ENCODE measurements at regions not wholly inside any gene's neighbourhood (a gene's known extent, or its start where the extent isn't known, plus 50 kb on each side); places are given as distances from the start of the nearest gene placed in this dataset.

- no peak overlapping the region for H2BK20ac ChIP-seq (ENCODE audit: low read depth, low read length)
- H3K56ac ChIP-seq (ENCODE audit: extremely low read depth, insufficient read depth, low read length), result no peak overlapping the region
- no peak overlapping the region for H3K4me3 ChIP-seq (ENCODE audit: insufficient read depth, low read depth, low read length)
- no peak overlapping the region for H2AFZ ChIP-seq (replicated peaks; ENCODE audit: low read length, poor library complexity)
- H3K9me3 ChIP-seq (ENCODE audit: control insufficient read depth, insufficient read depth, low read length), result no peaks in the 10 kb centered on the region
- H3K23ac ChIP-seq (ENCODE audit: low read depth, low read length), result no peak overlapping the region
- H3K4me1 ChIP-seq (ENCODE audit: control insufficient read depth, insufficient read depth, low read length), result no peaks in the 10 kb centered on the region
- H2AK5ac ChIP-seq (ENCODE audit: low read depth, low read length), result no peak overlapping the region
- TF ChIP-seq MXI1 (IDR thresholded peaks at IDR 0.05; ENCODE audit: borderline replicate concordance, low read depth, low read length) (no peak), CEBPB (IDR thresholded peaks at IDR 0.05; ENCODE audit: low read depth, low read length) (no peak), FOS (IDR thresholded peaks at IDR 0.05; ENCODE audit: low read depth, low read length) (no peak), NFE2L2 (IDR thresholded peaks at IDR 0.05; ENCODE audit: low read depth, low read length) (no peak), CTCF (conservative IDR thresholded peaks at IDR 0.05; ENCODE audit: low read depth, low read length) (no peak), RCOR1 (IDR thresholded peaks at IDR 0.05; ENCODE audit: insufficient replicate concordance, low read length) (no peak), BHLHE40 (IDR thresholded peaks at IDR 0.05; ENCODE audit: low read depth, low read length) (no peak), USF2 (IDR thresholded peaks at IDR 0.05; ENCODE audit: low read depth, low read length) (no peak), CHD1 (IDR thresholded peaks at IDR 0.05; ENCODE audit: low read depth, low read length) (no peak), POLR2A (IDR thresholded peaks at IDR 0.05; ENCODE audit: low read depth, low read length) (no peak), SMC3 (IDR thresholded peaks at IDR 0.05; ENCODE audit: low read depth, low read length) (no peak), RFX5 (IDR thresholded peaks at IDR 0.05; ENCODE audit: low read depth, low read length) (no peak), MAFK (IDR thresholded peaks at IDR 0.05; ENCODE audit: low read depth, low read length) (no peak)
- no peak overlapping the region for H3K4me2 ChIP-seq (ENCODE audit: low read depth, low read length)
- no peak overlapping the region for H3K4ac ChIP-seq (ENCODE audit: low read depth, low read length)
- no peak overlapping the region for H2AK9ac ChIP-seq (replicated peaks; ENCODE audit: low read depth, low read length, poor library complexity)
- no peak overlapping the region for H2BK5ac ChIP-seq (ENCODE audit: low read depth, low read length, poor library complexity, severe bottlenecking)
- no peak overlapping the region for H3K18ac ChIP-seq (ENCODE audit: low read depth, low read length)
- H3K79me1 ChIP-seq (ENCODE audit: low read depth in 1 of 2, low read length in 2 of 2), result no peaks in the 10 kb centered on the region
- WGBS, 2 experiments (ENCODE audit: extremely low coverage in 2 of 2, insufficient read length in 1 of 2), result 33% methylated on average over 1 of the region's 2 CpGs; no CpG with 5 or more reads in 1 of the 2 experiments
- CTCF ChIA-PET, result no interaction called here
- no TSS peak for BruUV-seq (replicated peaks)
- H4K8ac ChIP-seq (ENCODE audit: low read depth in 2 of 2, low read length in 2 of 2), result no peak overlapping the region
- POLR2A ChIA-PET (ENCODE audit: unreplicated experiment), result no interaction called here
- H4K91ac ChIP-seq (ENCODE audit: insufficient read depth, low read depth, low read length), result no peak overlapping the region
- no peaks in the 10 kb centered on the region for H3K9me1 ChIP-seq (ENCODE audit: insufficient read depth, low read length)
- in situ Hi-C loops (cut with MboI; ENCODE audit: low sequenced_read_pairs) (no loop called here), intact Hi-C loops (cut with micrococcal nuclease) (no loop called here), dilution Hi-C loops (cut with HindIII; ENCODE audit: low sequenced_read_pairs, unreplicated experiment) (no loop called here)
- no peak overlapping the region for H4K5ac ChIP-seq (ENCODE audit: low read depth, low read length)
- no peak overlapping the region for H3K14ac ChIP-seq (replicated peaks; ENCODE audit: low read depth, low read length)
- DNase-seq, result no peak
- H3K27me3 ChIP-seq (ENCODE audit: control insufficient read depth, insufficient read depth, low read length), result no peaks in the 10 kb centered on the region
- H4K20me1 ChIP-seq (ENCODE audit: insufficient read depth, low read length), result no peaks in the 10 kb centered on the region
- no peak overlapping the region for H2BK120ac ChIP-seq (ENCODE audit: low read depth, low read length)
- no peak for ATAC-seq (ENCODE audit: low read depth)
- H3K36me3 ChIP-seq (ENCODE audit: control insufficient read depth, insufficient read depth, low read length), result no peaks in the 10 kb centered on the region
- H3K9ac ChIP-seq (ENCODE audit: low read depth, low read length), result no peak overlapping the region
- no peak overlapping the region for H2BK15ac ChIP-seq (ENCODE audit: low read depth, low read length)
- no peak overlapping the region for H3K27ac ChIP-seq (ENCODE audit: insufficient read depth, low read length)
These were observed 57.8 kb upstream of the ST8SIA3 start for GRCh38 chr18:57294547-57294946.

Data from IMR-90 (cell line).